ENCODE measurements at regions not wholly inside any gene's neighbourhood (a gene's known extent, or its start where the extent isn't known, plus 50 kb on each side); places are given as distances from the start of the nearest gene placed in this dataset.

DNA sequence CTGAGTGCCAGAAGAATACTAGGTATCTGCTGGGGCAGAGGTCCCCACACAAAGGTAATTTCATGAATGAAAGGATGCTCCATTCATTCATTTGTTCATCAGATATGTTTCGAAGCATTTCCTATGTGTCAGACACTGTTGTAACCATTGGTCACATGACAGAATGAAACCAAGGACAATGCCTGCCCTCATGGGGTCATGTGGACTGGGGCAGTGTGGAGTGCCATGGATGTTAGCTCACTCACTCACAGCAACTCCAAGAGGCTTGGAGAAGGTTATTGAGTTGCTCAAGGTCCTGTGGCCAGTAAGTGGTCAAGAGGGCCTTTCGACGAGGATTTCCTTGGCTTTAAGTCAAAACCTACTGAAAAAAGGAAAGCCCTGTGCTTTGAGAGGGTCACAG, 223.5 kb downstream of the ARHGAP12 start:
- no peak for TF ChIP-seq TAF1 (conservative IDR thresholded peaks at IDR 0.05)
- TF ChIP-seq, protein P1, sequence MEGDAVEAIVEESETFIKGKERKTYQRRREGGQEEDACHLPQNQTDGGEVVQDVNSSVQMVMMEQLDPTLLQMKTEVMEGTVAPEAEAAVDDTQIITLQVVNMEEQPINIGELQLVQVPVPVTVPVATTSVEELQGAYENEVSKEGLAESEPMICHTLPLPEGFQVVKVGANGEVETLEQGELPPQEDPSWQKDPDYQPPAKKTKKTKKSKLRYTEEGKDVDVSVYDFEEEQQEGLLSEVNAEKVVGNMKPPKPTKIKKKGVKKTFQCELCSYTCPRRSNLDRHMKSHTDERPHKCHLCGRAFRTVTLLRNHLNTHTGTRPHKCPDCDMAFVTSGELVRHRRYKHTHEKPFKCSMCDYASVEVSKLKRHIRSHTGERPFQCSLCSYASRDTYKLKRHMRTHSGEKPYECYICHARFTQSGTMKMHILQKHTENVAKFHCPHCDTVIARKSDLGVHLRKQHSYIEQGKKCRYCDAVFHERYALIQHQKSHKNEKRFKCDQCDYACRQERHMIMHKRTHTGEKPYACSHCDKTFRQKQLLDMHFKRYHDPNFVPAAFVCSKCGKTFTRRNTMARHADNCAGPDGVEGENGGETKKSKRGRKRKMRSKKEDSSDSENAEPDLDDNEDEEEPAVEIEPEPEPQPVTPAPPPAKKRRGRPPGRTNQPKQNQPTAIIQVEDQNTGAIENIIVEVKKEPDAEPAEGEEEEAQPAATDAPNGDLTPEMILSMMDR (IDR thresholded peaks at IDR 0.05; ENCODE audit: low read depth, low read length, missing input control) = no peak
- no peak for TF ChIP-seq SP1 (IDR thresholded peaks at IDR 0.05)
